ENCODE measurements at regions not wholly inside any gene's neighbourhood (a gene's known extent, or its start where the extent isn't known, plus 50 kb on each side); places are given as distances from the start of the nearest gene placed in this dataset.

- no peaks in the 10 kb centered on the region for H3K27me3 ChIP-seq
- no peaks in the 10 kb centered on the region for H3K9me3 ChIP-seq
- intact Hi-C loops (cut with DNase I; ENCODE audit: low total_unique reads) = no loop called here
- no peak for TF ChIP-seq CTCF (IDR thresholded peaks at IDR 0.05)
- H3K4me3 ChIP-seq = no peak overlapping the region
- no peak for DNase-seq
- no peaks in the 10 kb centered on the region for H3K36me3 ChIP-seq
- H3K27ac ChIP-seq = no peak overlapping the region
- no peaks in the 10 kb centered on the region for H3K4me1 ChIP-seq
Measured at GRCh38 chr7:25297278-25297677, 69.0 kb upstream of the NPVF start.

GRCh38 chr7:25303281-25304181 is 75.2 kb upstream of the NPVF start:
- no peaks in the 10 kb centered on the region for H3K36me3 ChIP-seq
- H3K4me1 ChIP-seq = peaks cover 0 to 3% (median 0%) of the 10 kb centered on the region in 4 donors
- no peak overlapping the region for H3K27ac ChIP-seq
- intact Hi-C loops (cut with DNase I; ENCODE audit: low total_unique reads) = no loop called here
- no peak for TF ChIP-seq CTCF (IDR thresholded peaks at IDR 0.05)
- no peak for DNase-seq
- no peaks in the 10 kb centered on the region for H3K9me3 ChIP-seq
- H3K27me3 ChIP-seq = no peaks in the 10 kb centered on the region
- no peak overlapping the region for H3K4me3 ChIP-seq

- TF ChIP-seq CTCF (IDR thresholded peaks at IDR 0.05) = no peak
Measured at GRCh38 chr7:25304691-25305090, 76.4 kb upstream of the NPVF start.

GRCh38 chr7:25305831-25306230 is 77.5 kb upstream of the NPVF start:
- Histone ChIP-seq H3K9me3 (no peaks in the 10 kb centered on the region), H3K4me1 (peaks cover 0 to 3% (median 0%) of the 10 kb centered on the region in 4 donors), H3K27me3 (no peaks in the 10 kb centered on the region), H3K36me3 (no peaks in the 10 kb centered on the region), H3K4me3 (no peak overlapping the region), H3K27ac (no peak overlapping the region)
- intact Hi-C loops (cut with DNase I; ENCODE audit: low total_unique reads) = no loop called here
- TF ChIP-seq CTCF (IDR thresholded peaks at IDR 0.05) = no peak
- no peak for DNase-seq

More at GRCh38 chr7:25304691-25305090, 76.4 kb upstream of the NPVF start:
- peaks cover 0 to 3% (median 0%) of the 10 kb centered on the region in 4 donors for H3K4me1 ChIP-seq
- no peak for DNase-seq
- H3K4me3 ChIP-seq = no peak overlapping the region
- no peaks in the 10 kb centered on the region for H3K27me3 ChIP-seq
- H3K9me3 ChIP-seq = no peaks in the 10 kb centered on the region
- H3K27ac ChIP-seq = no peak overlapping the region
- H3K36me3 ChIP-seq = no peaks in the 10 kb centered on the region
- intact Hi-C loops (cut with DNase I; ENCODE audit: low total_unique reads) = no loop called here

GRCh38 chr7:25307624-25308023 is 79.3 kb upstream of the NPVF start:
- H3K4me1 ChIP-seq = peaks cover 0 to 3% (median 0%) of the 10 kb centered on the region in 4 donors
- no peak overlapping the region for H3K27ac ChIP-seq
- H3K27me3 ChIP-seq = no peaks in the 10 kb centered on the region
- H3K9me3 ChIP-seq = no peaks in the 10 kb centered on the region
- H3K36me3 ChIP-seq = no peaks in the 10 kb centered on the region
- H3K4me3 ChIP-seq = no peak overlapping the region
- DNase-seq = no peak
- intact Hi-C loops (cut with DNase I; ENCODE audit: low total_unique reads) = no loop called here
- TF ChIP-seq CTCF (IDR thresholded peaks at IDR 0.05) = no peak
